ENCODE measurements at regions not wholly inside any gene's neighbourhood (a gene's known extent, or its start where the extent isn't known, plus 50 kb on each side); places are given as distances from the start of the nearest gene placed in this dataset.

GRCh38 chr11:134742956-134743819, 331.1 kb upstream of the B3GAT1 start (continued):
- TF ChIP-seq PATZ1 (CRISPR knock-in tag; IDR thresholded peaks at IDR 0.05) (peak; percentile 82), CCAR2 (optimal IDR thresholded peaks at IDR 0.05; ENCODE audit: low read depth, low read length) (no peak), ZNF501 (CRISPR knock-in tag; IDR thresholded peaks at IDR 0.05) (no peak), MEF2D (CRISPR knock-in tag; IDR thresholded peaks at IDR 0.05) (peak; percentile 58; the same call in 1 of the 2 replicates), ATF2 (CRISPR knock-in tag; IDR thresholded peaks at IDR 0.05) (no peak), MAFG (CRISPR knock-in tag; IDR thresholded peaks at IDR 0.05) (no peak), ZNF777 (CRISPR knock-in tag; IDR thresholded peaks at IDR 0.05) (no peak), DNMT1 (CRISPR knock-in tag; IDR thresholded peaks at IDR 0.05) (no peak), GABPB1 (CRISPR knock-in tag; IDR thresholded peaks at IDR 0.05) (no peak), MNT (IDR thresholded peaks at IDR 0.05) (no peak), ZNF382 (CRISPR knock-in tag; IDR thresholded peaks at IDR 0.05; ENCODE audit: borderline replicate concordance) (no peak), RFX3 (CRISPR knock-in tag; IDR thresholded peaks at IDR 0.05) (no peak), ZNF263 (CRISPR knock-in tag; IDR thresholded peaks at IDR 0.05) (no peak), SUZ12 (IDR thresholded peaks at IDR 0.05; ENCODE audit: low read depth, low read length) (no peak), ZNF724P (CRISPR knock-in tag; IDR thresholded peaks at IDR 0.05; ENCODE audit: borderline replicate concordance) (no peak), MYC (CRISPR knock-in tag; IDR thresholded peaks at IDR 0.05; ENCODE audit: borderline replicate concordance) (no peak; the same call in 1 of the 2 replicates), RERE (CRISPR knock-in tag; IDR thresholded peaks at IDR 0.05; ENCODE audit: low read depth) (peak; percentile 72), ZFAT (CRISPR knock-in tag; conservative IDR thresholded peaks at IDR 0.05) (no peak)
- TF ChIP-seq, protein P1, sequence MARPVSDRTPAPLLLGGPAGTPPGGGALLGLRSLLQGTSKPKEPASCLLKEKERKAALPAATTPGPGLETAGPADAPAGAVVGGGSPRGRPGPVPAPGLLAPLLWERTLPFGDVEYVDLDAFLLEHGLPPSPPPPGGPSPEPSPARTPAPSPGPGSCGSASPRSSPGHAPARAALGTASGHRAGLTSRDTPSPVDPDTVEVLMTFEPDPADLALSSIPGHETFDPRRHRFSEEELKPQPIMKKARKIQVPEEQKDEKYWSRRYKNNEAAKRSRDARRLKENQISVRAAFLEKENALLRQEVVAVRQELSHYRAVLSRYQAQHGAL (CRISPR knock-in tag; IDR thresholded peaks at IDR 0.05; ENCODE audit: not compliant biosample characterization), result no peak
